SW480 (cell line): ENCODE measurements at regions not wholly inside any gene's neighbourhood (a gene's known extent, or its start where the extent isn't known, plus 50 kb on each side); places are given as distances from the start of the nearest gene placed in this dataset.

Experiments
- DNase-seq: peaks from one replicate; pipeline ENCODE4 v3.0.0-alpha.2; 2016; ENCODE audit warnings: low spot score

DNA sequence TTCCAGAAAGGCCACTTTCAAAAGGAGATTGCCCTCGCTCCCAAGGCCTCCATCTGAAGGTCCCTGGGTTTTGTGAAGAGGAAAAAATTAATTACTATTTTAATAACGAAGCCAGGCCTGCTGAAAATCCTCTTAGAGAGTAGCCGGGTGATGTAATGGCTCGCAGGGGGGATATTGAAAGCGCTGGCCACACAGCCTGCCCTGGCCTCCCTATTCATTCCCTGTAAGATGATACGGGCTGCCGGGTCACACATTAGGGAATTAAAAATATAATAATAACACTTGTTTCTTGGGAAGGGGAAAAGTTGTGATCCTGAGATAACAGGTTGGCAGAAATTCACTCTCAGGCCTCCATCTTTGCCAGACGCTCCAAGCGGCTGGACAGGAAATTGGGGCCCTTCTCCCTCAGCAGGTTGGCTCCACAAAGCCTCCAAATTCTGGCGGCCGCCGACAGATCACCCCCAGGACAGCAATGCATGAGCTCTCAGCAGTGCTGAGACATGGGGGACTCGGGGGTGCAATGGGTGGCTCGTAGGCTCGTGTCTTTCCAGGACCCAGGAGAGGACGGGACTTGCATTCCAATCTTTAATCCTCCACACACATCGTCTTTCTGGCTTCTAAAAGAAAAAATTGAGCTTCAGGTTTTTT, 299.9 kb upstream of the SALL3 start:
- no peak for DNase-seq

DNA sequence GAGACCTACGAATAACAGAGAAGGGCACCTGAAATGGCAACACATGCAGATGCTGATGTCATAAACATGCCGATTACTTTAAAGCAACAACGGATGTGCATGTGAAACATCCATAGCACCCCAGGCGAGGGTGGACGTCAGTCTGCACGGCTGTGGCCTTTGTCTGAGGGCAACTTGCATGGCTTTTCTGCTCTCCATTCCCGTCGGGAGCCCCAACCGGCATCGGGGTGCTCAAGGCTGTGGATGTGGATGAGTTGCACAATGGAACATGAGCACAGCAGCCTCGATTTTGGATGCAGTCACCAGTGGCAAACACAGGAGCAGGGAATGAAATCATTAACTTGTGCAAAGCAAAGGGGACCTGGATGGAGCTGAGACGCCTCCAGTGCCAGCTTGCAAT, 298.2 kb upstream of the SALL3 start:
- no peak for DNase-seq

DNA sequence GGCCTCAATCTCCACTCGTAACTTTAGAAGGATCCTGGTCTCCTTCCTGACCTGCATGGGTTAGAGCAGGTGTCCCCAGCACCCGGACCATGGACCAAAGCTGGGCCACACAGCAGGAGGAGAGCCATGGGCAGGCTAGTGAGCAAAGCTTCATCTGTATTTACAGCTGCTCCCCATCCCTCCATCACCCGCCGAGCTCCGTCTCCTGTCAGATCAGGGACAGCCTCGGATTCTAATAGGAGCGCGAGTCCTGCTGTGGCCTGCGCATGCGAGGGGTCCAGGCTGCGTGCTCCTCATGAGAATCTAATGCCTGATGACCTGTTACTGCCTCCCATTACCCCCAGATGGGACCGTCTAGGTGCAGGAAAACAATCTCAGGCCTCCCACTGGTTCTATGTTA, 297.7 kb upstream of the SALL3 start:
- DNase-seq = no peak

DNA sequence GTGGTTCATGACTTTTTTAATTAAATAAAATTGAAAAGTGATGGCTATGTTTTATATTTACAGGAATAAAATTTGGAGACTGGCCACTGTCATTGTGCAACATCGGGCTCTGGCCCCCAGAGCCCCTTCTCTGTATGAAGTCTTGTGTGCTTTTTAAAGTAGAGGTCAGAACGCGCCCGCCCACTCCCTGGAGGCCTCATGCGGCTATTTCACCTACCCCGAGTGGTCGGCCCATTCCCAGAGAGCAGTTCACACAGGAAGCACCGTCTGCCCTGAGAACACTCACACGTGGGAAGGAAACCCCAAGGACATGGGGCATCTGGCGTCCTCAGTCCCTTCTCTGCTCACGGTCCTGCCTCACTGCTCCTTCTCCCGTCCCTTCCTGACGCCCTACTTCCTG, 296.9 kb upstream of the SALL3 start:
- DNase-seq = no peak

DNA sequence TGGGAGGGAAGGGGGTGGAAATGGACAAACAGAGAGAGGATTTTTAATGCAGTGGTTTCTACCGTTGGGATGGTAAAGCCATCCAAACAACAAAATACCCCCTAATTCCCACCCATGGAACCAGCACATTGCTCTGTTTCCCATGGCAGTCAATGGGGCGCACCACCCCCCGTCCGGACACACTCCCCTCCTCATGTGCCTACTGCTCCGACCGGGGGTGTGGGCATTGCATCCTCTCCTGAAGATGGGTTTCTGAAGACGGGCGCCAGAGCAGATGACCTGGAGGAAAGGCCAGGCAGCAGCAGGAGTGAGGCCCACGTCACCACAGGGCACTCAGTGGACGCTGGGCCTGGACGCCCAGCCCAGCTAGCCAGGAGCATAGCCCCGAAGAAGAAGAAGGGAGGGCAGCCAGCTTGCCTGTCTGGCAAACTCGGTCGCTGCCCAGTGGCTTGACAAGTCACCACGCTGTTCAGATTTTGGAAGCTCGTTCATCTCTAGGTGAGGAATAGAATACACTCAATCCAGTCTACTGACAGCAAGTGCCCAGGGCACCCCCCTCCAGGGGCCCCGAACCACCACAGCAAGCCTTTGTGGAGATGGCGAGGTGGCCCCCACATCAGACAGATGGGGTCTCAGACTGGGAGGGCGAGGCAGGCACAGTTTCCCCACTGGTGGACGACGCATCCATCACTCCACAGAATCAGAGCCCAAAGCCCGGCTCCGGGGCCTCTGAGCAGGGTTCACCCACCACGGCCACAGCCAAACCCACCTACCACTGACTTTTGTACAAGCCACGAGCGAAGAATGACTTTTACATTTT, 296.2 kb upstream of the SALL3 start:
- no peak for DNase-seq

DNA sequence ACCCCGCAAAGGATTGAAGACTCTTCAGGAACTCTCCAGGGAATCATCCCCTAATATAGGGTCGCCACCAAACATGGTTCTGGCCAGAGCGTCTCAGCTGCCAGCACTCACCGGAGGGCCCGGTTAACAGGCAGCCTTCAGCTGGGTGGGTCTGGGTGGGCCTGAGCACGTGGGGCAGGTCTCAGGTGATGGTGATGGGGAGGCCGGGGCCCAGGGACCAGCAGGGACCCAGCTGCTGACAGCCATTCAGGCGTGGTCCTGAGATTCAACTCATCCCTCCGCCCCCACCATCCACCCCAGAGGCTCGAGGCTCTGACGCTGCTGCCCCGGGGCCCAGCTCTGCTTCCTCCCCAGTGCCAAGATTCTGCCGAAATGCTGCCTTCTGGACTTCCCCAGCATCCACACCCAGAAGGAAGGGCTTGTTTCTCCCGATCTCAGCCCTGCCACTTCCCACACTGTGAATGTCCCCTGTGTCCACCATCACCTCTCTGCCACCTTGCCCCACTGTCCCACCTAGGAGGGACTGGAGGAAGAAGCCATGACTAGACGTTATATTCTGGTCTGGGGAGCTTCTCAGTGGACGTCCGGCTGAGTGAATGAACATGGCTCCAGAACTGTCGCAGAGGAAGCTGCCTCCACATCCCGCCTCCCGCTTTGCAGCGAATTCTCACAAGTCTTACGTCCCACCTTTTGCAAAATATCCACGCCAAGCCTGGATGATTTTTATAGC, 294.2 kb upstream of the SALL3 start:
- DNase-seq = no peak

DNA sequence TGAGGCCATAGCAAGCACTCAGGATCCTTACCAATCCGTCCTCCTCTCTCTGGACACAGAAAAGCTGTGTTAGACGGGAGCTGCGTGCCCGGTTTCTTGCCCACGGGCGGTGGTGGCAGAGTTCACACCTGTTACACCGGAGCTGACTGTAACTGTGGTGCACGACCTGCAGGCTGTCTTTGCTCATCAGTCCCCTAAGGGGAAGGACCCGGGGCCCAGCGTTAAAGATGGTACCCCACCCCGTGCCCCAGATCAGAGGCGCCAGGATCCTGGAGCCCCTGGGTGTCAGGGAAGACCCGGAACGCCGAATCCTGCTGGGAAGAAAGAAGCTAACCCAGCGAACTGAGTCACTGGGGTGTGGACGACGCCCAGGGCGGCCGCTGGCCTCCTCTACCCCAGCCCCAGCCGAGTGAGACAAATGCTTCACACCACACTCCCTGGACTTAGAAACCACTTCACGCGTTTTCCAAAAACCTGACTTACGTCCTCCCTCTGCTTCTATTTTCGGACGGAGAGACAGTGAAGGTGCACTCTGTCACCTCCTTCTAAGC, 293.6 kb upstream of the SALL3 start:
- no peak for DNase-seq

DNA sequence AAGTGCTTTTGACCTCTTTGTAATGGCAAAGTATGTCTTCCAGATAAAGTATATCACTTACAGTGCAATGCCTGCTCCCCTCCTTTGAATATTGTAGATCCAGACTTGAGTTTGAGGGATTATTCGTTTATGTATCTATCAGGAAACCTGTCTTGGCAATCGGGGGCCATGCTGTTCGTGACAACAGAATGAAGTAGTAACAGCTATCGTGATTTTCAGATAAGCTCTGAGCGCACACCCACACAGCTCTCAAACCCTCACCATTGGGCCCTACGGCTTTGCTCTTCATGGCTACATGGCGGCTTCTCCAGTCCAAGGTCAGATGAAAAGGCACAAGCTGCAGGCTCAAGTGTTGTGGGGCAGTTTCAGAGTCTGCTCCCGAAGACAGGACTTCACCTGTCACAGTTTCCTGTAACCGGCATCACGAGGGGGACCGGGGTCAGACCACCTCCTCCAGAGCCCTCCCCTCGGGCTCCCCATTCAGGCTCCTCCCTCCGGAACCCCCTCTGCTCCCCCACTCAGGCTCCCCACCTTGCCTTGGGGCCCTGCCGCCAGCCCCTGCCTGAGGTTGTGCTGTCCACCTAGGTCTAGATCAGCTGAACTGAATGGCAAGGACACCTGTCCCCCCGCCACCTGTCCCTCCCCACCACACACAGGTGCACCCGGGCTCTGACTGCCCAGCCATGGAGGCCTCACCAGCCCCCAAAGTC, 292.5 kb upstream of the SALL3 start:
- no peak for DNase-seq

DNA sequence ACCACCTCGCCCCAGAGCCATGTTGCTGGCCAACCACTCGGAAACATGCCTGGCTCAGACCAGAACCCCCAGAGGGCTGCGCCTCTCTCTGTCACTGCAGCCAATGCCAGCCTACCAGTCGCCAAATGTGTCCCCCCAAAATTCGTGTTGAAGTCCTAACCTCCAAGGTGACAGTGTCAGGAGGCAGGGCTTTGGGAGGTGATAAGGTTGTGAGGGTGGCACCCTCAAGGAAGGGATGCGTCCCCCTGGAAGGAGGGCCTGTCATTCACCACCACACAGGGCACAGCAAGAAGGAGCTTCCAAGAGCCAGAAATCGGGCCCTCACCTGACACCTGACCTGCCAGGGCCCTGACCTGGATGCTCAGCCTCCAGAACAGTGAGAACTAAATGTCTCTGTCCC, 291.9 kb upstream of the SALL3 start:
- no peak for DNase-seq

DNA sequence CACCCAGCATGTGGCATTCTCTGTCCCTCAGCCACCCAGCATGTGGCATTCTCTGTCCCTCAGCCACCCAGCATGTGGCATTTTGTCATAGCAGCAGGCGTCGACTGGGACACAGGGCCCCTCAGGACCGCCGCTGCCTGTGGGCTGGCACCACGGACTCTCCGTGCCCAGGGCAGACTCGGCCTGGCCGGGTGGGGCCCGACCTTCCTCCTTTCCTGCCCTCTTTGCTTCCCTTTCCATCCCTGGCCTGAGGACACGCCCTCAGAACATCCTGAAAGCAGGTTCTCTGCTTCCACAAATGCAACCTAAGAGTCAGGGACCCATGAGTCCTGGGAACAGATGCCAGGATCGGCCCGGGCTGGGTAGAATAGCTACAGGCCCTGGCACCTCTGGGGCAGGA, 291.4 kb upstream of the SALL3 start:
- DNase-seq = no peak

DNA sequence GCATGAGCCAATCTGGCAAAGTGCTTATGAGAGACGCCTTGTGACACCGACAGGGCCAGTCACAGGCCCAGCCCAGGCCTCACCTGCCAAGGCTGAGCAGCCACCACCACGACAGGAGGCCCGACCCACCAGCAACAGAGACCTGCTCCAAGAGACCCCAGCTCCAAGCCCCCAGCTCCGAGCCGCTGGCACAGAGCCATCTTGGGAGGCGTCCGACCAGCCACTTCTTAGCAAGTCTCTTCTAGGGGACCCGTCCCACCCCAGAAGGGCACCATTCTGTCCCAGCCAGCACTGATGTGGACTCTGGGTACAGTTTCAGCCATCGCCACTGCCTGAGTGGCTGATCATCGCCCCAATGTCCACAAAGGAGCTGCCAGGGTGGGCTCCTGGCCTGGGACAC, 290.7 kb upstream of the SALL3 start:
- DNase-seq = no peak

DNA sequence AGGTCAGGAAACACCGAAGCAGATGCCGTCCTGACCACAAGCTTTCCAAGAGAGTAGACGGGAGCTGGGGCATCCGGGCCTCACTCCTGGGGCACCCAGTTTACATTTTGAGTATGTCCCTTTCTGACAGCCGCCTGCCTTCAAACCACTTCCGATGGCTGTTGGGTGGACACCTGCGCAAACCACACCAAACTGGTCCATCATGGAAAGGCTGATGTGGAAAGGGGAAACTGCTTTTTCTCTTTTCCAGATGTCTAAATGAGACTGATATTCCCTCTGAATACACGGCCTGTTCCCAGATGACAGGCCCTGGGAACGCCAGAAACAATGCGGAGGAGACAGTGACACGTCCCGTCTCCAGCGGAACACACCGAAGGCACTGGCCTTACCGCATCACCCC, 290.0 kb upstream of the SALL3 start:
- no peak for DNase-seq

DNA sequence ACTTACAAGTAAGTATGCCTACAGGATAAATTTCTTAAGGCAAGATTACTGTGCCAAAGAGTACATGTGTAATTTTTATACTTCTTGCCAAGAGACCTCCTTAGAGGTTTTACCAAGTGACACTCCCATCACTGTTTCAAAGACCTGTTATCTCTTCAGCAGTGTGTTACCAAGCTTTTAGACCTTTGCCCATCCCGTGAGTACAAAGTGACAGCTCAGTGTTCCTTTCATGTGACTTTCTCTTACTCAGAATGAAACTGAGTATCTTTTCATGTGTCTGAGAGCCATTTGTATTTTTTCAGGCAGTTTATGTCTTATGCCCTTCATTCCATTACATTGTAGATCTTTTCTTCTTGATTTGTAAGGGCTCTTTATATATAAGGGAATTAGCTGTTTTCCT, 287.5 kb upstream of the SALL3 start:
- DNase-seq = no peak

DNA sequence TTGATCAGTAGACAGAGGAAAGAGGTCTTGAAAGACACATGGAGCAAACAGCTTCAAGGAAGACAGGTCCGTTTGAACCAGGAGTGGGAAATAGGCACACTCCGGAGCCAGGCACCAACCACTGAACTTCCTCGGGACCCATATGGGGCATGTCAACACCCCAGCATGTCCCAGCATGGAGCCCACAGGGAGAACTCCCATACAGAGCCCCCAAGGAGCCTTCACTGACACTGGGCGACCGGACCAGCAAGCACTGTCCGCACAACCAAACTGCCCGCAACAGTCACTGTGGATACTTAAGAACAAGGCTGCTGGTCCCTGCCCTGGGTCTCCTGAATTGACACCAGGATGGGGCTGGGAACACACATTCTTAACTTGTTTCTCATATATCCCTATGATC, 286.2 kb upstream of the SALL3 start:
- no peak for DNase-seq

DNA sequence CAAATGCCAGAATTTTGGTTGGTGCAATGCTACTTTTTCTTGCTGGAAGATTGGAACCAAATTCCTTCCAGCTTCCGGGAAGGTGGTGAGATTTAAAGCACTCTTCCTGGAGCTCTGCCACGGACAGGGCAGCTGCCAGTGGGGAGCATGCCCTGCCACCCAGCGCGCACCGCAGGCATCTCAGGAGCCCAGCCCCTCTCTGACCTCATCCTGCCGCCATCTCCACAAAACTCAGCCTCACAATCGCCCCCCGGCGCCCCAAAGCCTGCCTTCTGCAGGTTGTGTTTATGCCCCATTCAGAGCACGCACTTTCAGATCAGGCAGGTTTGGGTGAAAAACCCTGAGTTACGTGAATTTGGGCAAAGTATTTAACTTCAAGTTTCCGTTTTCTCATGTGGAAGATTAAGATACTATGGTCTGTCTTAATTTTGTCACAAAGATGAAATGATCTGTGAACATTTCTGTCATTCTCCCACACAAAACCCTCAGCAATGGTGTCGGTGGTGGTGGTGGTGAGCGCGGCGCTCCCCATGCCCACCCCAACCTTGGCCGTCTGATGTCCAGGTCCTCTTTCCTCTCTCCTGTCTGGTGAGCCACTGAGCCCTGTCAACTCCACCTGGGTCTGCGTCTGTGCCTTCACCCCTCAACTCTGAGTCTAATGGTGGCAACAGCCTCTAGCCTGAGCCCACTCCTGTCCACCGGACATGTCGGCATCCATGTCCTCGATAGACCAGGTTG, 282.8 kb upstream of the SALL3 start:
- no peak for DNase-seq

DNA sequence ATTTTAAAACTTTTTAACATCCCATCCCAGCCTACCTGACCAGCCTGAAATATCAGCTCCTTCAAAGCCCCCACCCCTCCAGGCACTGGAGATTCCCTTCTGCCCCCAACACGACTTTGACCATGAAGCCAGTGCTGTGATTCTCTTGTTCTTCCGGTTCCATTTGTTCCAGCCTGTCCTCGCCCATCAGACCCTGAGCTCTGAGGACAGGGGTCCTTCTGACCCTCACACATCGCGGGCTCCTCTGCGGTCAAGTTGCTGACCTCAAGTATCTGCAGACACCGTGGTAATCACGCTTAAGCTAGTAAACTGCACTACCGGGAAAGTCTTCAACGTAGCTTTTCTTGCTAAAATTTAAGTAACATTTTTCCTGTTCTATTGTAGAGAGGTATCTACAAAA, 282.2 kb upstream of the SALL3 start:
- DNase-seq = no peak

DNA sequence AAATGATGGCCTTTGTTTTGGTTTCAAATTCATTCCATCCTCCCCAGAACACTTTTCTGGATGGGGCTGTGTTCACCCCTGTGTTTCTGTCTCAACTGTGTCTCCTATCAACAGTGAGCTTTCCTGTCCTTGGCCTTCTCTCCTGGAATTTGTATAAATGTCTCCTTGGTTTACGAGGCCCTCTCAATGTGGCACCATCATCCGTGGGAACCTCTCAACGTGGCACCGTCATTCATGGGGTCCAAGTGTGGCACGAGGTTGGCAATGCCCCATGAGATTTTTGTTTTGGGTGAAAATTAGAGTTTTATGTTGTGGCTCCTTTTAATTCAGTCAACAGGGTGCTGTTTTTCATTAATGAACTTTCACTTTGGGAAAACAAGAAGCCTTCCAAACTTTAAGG, 280.7 kb upstream of the SALL3 start:
- DNase-seq = no peak

DNA sequence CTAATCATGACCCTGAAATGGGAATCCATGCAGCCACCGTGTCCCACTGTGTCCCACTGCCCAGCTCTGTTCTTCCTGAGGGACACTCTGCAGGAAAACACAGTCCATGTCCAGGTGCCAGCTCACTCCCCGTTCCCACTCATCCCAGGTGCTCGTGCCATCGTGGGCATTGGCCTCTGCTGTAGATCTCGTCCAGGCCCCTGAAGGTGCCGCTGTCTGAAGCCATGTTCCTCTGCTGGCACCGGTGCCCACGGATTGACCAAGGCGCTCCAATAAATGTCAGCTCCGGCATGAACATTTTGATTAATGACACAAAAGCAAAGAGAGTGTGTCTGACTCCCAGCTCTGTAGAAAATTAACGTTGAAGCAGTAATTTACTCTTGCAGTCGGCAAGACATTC, 280.1 kb upstream of the SALL3 start:
- DNase-seq = no peak

DNA sequence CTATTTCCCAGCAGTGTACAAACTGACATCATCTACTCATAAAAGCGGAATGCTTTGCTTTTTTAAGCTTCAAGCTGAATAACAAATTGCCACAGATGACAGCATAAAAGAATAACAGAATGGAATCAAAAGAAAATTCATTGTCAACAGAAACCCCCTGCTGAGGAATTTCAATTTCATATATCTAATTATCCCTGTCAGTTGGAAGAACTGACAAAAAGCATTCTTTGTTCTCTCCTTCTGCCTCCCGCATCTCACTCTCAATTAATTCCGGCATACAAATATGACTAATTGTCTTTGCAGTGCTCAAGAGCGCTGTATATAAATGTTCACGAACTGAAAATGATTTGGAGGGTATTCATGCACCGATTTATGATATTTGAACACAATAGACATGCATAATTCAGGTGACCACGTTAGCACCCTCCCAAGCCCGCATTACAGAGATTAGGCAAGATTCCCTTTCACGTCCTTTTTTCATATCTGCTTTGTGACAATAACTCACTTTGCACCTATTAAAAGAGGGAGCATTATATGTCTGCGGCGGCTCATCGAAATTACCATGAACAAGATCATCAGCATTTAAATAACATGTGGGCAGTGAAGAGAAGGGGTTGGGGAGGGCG, 277.7 kb upstream of the SALL3 start:
- peak; percentile 2 for DNase-seq

DNA sequence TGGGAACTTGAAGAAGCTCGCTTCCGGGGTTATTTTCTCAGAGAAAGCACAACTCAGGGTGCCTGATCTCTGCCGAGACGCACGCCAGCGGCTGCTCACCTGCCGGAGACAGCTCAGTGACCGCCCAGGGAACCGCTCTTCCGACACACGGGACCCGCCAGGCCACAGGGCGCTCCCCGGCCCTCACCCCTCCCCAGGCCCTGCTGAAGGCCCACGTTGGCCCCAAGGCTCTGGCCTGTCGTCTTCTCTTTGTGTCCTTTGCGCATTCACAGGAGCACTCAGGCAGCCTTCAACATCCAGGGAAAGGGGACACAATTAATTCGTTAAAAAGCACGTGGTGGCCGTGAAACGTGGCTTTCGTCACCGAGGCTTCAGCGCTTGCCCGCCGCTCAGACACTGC, 276.3 kb upstream of the SALL3 start:
- DNase-seq = no peak

DNA sequence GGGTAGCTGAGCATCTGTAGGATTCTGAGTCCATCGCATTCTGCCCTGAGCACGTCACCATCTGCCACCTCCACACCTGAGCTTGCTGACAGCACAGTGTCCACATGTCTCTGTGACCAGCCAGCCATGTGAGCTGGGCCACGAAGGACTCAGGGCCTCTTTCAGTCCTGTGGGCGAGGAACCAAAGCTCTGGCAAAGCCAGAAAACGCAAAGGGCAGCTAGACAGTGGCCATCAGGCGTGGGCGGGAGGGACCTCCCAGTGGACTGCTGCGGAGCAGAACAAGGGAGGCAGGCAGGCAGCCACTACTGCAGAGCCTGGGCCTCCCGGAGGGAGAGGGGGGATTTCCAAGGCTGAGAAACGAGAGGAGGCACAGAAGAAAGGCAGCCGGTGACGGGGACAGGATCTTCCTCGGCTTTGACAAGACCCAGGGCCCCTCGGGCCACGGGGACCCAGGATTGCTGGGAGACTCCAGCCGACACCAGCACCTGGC, 274.6 kb upstream of the SALL3 start:
- no peak for DNase-seq
